Pancreas (tissue), 10 donors: ENCODE measurements at regions not wholly inside any gene's neighbourhood (a gene's known extent, or its start where the extent isn't known, plus 50 kb on each side); places are given as distances from the start of the nearest gene placed in this dataset.

Experiments
- ATAC-seq, 4 donors: fragments of 200-7000 bp; cut with Tn5 transposase; one replicate each; pipeline versions ENCODE4 v1.8.0 to v1.9.1; 2020; ENCODE audit warnings: mild to moderate bottlenecking in 4 of 4, moderate library complexity in 4 of 4
- DNase-seq, 6 donors: peaks; one replicate each; pipeline ENCODE4 v3.0.0-alpha.2; 2020
- FAIRE-seq: peaks from 2 replicates; lab custom pipeline; 2012; peaks lifted over from hg19 to GRCh38; lab: Jason Lieb, UNC
- H3K27ac ChIP-seq, 4 donors: fragments of 200-600 bp; sonication (generic); 1 replicate in 3 of 4; 2 replicates in 1 of 4; pipeline versions ENCODE4 v1.5.0 to v1.8.0; 2020
- H3K27me3 ChIP-seq, 4 donors: fragments of 200-600 bp; one replicate each; pipeline ENCODE4 v1.8.0; 2021
- H3K36me3 ChIP-seq, 3 donors: fragments of 200-600 bp; sonication (generic) in 1 of 3; one replicate each; pipeline versions ENCODE4 v1.5.0 to v1.8.0; 2020 to 2021
- H3K4me1 ChIP-seq, 3 donors: fragments of 200-600 bp; one replicate each; pipeline ENCODE4 v1.8.0; 2021
- H3K4me3 ChIP-seq, 4 donors: fragments of 200-600 bp; sonication (generic) in 2 of 4; one replicate each; pipeline versions ENCODE4 v1.5.0 to v1.8.0; 2020 to 2021
- H3K9me3 ChIP-seq, 4 donors: fragments of 200-600 bp; one replicate each; pipeline ENCODE4 v1.8.0; 2021
- CTCF ChIP-seq, 4 donors: fragments of 200-600 bp; sonication (generic) in 3 of 4; IDR thresholded peaks; one replicate each; pipeline versions ENCODE4 v1.5.0 to v1.8.0; 2021; ENCODE audit warnings: antibody characterized with exemption in 4 of 4
- WGBS, 2 donors: extraction: QIAGEN DNeasy Blood & Tissue Kit; methylation state at CpG; one replicate each; pipeline ENCODE4 v1.1.7; 2013; 5-methylcytosine and 5-hydroxymethylcytosine counted together
- intact Hi-C, 3 donors: fragments of 100-400 bp; cut with DNase I; formaldehyde crosslinking; loops; one replicate each; pipeline versions ENCODE4 v1.11.1 to v1.14.2; 2022
- donor health status: healthy with polysubstance abuse.
- donor health status: DM: no; HTN: no; CAD: no; lungs with moderate emphysema.
- donor health status: DM: no; HTN: no; CAD: no.
- donor health status: control.
- donor health status: control.
- donor health status: Bipolar disorder and iron deficiency.
- donor health status: DM: yes; HTN: yes; CAD: no.
- donor health status: DM: no; HTN: no; CAD: no.
- donor health status: DM: no; HTN: no; CAD: no.
- donor health status: DM: yes; HTN: yes; CAD: no.

- no peak for FAIRE-seq
- intact Hi-C loops: no loop called here
- no peak overlapping the region for H3K4me3 ChIP-seq
- no peaks in the 10 kb centered on the region for H3K4me1 ChIP-seq
- H3K27ac ChIP-seq: no peak overlapping the region
- H3K36me3 ChIP-seq: no peaks in the 10 kb centered on the region
- TF ChIP-seq CTCF (IDR thresholded peaks at IDR 0.05): no peak
- no peaks in the 10 kb centered on the region for H3K27me3 ChIP-seq
- no peak for ATAC-seq
- no peak for DNase-seq
- H3K9me3 ChIP-seq: no peaks in the 10 kb centered on the region
Observed at GRCh38 chr18:34385311-34385710, 160.6 kb upstream of the NOL4 start.

GRCh38 chr18:34386803-34387202, 162.1 kb upstream of the NOL4 start:
- DNase-seq (no peak), FAIRE-seq (no peak), ATAC-seq (no peak)
- Histone ChIP-seq H3K4me3 (no peak overlapping the region), H3K27ac (no peak overlapping the region), H3K4me1 (no peaks in the 10 kb centered on the region), H3K9me3 (no peaks in the 10 kb centered on the region), H3K36me3 (no peaks in the 10 kb centered on the region), H3K27me3 (no peaks in the 10 kb centered on the region)
- intact Hi-C loops: no loop called here
- no peak for TF ChIP-seq CTCF (IDR thresholded peaks at IDR 0.05)
- WGBS, 2 donors: 88 to 94% methylated on average over 6 of the region's 6 CpGs

GRCh38 chr18:34397286-34397896, 172.7 kb upstream of the NOL4 start:
- 53 to 57% methylated on average over 2 of the region's 2 CpGs for WGBS, 2 donors
- ATAC-seq (no peak), DNase-seq (no peak), FAIRE-seq (no peak)
- TF ChIP-seq CTCF (IDR thresholded peaks at IDR 0.05): no peak
- Histone ChIP-seq H3K27ac (no peak overlapping the region), H3K36me3 (no peaks in the 10 kb centered on the region), H3K4me3 (no peak overlapping the region), H3K27me3 (no peaks in the 10 kb centered on the region), H3K4me1 (no peaks in the 10 kb centered on the region), H3K9me3 (no peaks in the 10 kb centered on the region)
- intact Hi-C loops: no loop called here

GRCh38 chr18:34399892-34400291, 175.2 kb upstream of the NOL4 start:
- ATAC-seq: no peak
- no peaks in the 10 kb centered on the region for H3K4me1 ChIP-seq
- 69 to 75% methylated on average over 3 of the region's 3 CpGs for WGBS, 2 donors
- no peak for DNase-seq
- no peaks in the 10 kb centered on the region for H3K27me3 ChIP-seq
- H3K36me3 ChIP-seq: no peaks in the 10 kb centered on the region
- no peak for TF ChIP-seq CTCF (IDR thresholded peaks at IDR 0.05)
- no peak for FAIRE-seq
- no peak overlapping the region for H3K4me3 ChIP-seq
- intact Hi-C loops: no loop called here
- H3K9me3 ChIP-seq: no peaks in the 10 kb centered on the region
- H3K27ac ChIP-seq: no peak overlapping the region

- ATAC-seq (no peak), DNase-seq (no peak), FAIRE-seq (no peak)
- Histone ChIP-seq H3K4me1 (no peaks in the 10 kb centered on the region), H3K36me3 (no peaks in the 10 kb centered on the region), H3K4me3 (no peak overlapping the region), H3K27me3 (no peaks in the 10 kb centered on the region), H3K9me3 (no peaks in the 10 kb centered on the region), H3K27ac (no peak overlapping the region)
- intact Hi-C loops: no loop called here
- TF ChIP-seq CTCF (IDR thresholded peaks at IDR 0.05): no peak
- 66 to 82% methylated on average over 1 of the region's 1 CpG for WGBS, 2 donors
Observed at GRCh38 chr18:34400834-34401233, 176.1 kb upstream of the NOL4 start.
